Thyroid gland (tissue), 4 donors: ENCODE measurements at regions not wholly inside any gene's neighbourhood (a gene's known extent, or its start where the extent isn't known, plus 50 kb on each side); places are given as distances from the start of the nearest gene placed in this dataset.

Experiments
- DNase-seq, 2 donors: peaks; one replicate each; pipeline ENCODE4 v3.0.0-alpha.2; 2019
- H3K27ac ChIP-seq, 3 donors: fragments of 200-600 bp; sonication (generic); 1 replicate in 2 of 3; 2 replicates in 1 of 3; pipeline ENCODE4 v1.5.1; 2016 to 2019; ENCODE audit warnings: mild to moderate bottlenecking in 1 of 3, moderate library complexity in 1 of 3
- H3K27me3 ChIP-seq: fragments of 200-600 bp; sonication (generic); one replicate; pipeline ENCODE4 v1.5.1; 2019
- H3K36me3 ChIP-seq, 2 donors: fragments of 200-600 bp; sonication (generic); one replicate each; pipeline ENCODE4 v1.5.1; 2016 to 2019
- H3K4me1 ChIP-seq, 2 donors: fragments of 200-600 bp; sonication (generic); one replicate each; pipeline ENCODE4 v1.5.1; 2017 to 2019
- H3K4me3 ChIP-seq, 3 donors: fragments of 200-600 bp; sonication (generic); replicated peaks in 1 of 3; 1 replicate in 2 of 3; 2 replicates in 1 of 3; pipeline ENCODE4 v1.5.1; 2016; ENCODE audit warnings: mild to moderate bottlenecking in 1 of 3
- H3K9me3 ChIP-seq: fragments of 200-600 bp; sonication (generic); one replicate; pipeline ENCODE4 v1.5.1; 2017
- POLR2A ChIP-seq, 2 donors: fragments of 450-650 bp; IDR thresholded peaks; one replicate each; pipeline ENCODE4 v1.6.1; 2017; ENCODE audit warnings: antibody characterized with exemption in 2 of 2, mild to moderate bottlenecking in 2 of 2, moderate library complexity in 1 of 2
- WGBS, 2 donors: methylation state at CpG; one replicate each; pipeline ENCODE4 v1.1.5; 2017; 5-methylcytosine and 5-hydroxymethylcytosine counted together
- intact Hi-C: fragments of 100-400 bp; cut with DNase I; formaldehyde crosslinking; loops from one replicate; pipeline ENCODE4 v1.15.1; 2023
- TF ChIP-seq, protein P1 (sequence below), 6 experiments: fragments of 200-600 bp in 3 of 6; fragments of 450-650 bp in 3 of 6; sonication (generic) in 3 of 6; IDR thresholded peaks; one replicate each; pipeline ENCODE4 v1.5.1; 2016 to 2019; ENCODE audit warnings: antibody characterized with exemption in 6 of 6, mild to moderate bottlenecking in 2 of 6, inconsistent platforms in 1 of 6, moderate library complexity in 1 of 6

DNA sequence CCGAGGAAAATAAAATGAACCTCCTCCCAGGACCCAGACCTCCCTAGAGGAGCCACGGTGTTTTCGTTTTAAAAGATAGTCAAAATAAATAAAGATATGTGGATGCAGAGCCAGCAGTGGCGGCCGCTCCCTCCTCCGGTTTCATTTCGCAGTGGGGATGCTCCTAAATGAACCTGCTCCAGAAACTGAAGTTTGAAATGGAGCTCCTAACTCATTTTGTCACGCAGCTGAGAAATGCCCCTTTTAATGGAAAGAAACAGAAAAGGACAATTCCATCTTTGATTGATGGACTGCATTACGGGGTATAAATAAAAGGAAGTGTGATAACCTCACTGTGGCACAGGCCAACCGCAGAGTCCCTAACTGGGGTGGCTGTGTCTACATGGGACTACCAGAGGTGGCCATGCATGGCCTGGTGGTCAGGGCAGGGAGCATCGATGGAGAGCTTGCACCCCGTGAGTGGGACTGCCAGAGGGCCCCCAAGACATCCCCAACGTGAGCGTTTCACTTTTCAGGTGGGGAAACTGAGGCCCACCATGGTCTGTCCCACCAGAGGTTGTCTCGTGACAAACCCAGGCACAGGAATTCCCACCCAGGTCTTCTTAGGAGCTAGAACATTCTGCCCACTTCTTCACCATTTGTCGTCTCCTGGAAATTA is 426.6 kb downstream of the BRD1 start:
- Histone ChIP-seq H3K4me1 (no peaks in the 10 kb centered on the region), H3K27ac (no peak overlapping the region), H3K27me3 (no peaks in the 10 kb centered on the region), H3K9me3 (no peaks in the 10 kb centered on the region), H3K36me3 (no peaks in the 10 kb centered on the region), H3K4me3 (no peak overlapping the region)
- 82 to 88% methylated on average over 16 of the region's 16 CpGs for WGBS, 2 donors
- TF ChIP-seq POLR2A (IDR thresholded peaks at IDR 0.05) = no peak
- TF ChIP-seq, protein P1, sequence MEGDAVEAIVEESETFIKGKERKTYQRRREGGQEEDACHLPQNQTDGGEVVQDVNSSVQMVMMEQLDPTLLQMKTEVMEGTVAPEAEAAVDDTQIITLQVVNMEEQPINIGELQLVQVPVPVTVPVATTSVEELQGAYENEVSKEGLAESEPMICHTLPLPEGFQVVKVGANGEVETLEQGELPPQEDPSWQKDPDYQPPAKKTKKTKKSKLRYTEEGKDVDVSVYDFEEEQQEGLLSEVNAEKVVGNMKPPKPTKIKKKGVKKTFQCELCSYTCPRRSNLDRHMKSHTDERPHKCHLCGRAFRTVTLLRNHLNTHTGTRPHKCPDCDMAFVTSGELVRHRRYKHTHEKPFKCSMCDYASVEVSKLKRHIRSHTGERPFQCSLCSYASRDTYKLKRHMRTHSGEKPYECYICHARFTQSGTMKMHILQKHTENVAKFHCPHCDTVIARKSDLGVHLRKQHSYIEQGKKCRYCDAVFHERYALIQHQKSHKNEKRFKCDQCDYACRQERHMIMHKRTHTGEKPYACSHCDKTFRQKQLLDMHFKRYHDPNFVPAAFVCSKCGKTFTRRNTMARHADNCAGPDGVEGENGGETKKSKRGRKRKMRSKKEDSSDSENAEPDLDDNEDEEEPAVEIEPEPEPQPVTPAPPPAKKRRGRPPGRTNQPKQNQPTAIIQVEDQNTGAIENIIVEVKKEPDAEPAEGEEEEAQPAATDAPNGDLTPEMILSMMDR (IDR thresholded peaks at IDR 0.05) = no peak
- no peak for DNase-seq
- intact Hi-C loops = no loop called here

DNA sequence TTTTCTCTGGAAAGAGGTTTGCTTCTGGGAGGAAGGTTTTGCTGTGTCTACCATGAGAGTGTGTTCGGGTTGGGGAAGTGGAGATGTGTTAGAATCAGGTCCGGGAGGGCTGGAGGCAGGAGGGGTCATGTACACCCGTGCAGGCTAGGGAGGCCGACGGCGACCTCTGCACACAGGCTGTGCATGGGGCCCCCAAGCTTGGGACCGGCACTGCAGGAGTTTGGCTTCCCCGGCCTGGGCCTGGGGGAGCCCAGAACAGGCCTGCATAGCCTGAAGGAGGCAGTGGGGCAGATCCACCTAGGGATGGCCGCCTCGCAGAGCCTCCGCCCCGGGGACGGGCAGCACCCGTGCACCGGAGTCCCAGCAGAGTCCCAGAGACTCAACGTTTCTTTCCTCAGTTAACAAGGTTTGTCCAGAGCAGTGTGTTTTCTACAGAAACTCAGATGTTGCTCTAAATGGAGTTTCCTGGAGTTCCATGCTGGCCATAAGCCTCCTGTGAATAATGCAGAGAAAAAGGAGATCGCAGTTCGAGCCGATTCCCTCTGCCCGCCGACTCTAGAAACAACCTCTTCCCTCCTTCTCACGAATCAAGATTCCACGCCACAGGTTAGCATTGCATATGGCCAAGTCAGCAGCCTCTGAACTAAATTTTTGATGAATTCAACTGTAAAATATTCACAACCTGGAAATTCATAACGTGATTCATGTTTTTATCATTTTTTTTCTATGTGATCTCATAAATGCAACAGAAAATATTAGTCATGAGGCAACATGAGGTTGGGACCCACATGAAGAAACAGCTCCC is 427.3 kb downstream of the BRD1 start:
- Histone ChIP-seq H3K4me1 (no peaks in the 10 kb centered on the region), H3K27me3 (no peaks in the 10 kb centered on the region), H3K4me3 (no peak overlapping the region), H3K36me3 (no peaks in the 10 kb centered on the region), H3K27ac (no peak overlapping the region), H3K9me3 (no peaks in the 10 kb centered on the region)
- WGBS, 2 donors = 86 to 88% methylated on average over 21 to 24 of the region's 24 CpGs
- intact Hi-C loops = no loop called here
- TF ChIP-seq POLR2A (IDR thresholded peaks at IDR 0.05) = no peak
- TF ChIP-seq, protein P1 (IDR thresholded peaks at IDR 0.05) = no peak
- DNase-seq = no peak

DNA sequence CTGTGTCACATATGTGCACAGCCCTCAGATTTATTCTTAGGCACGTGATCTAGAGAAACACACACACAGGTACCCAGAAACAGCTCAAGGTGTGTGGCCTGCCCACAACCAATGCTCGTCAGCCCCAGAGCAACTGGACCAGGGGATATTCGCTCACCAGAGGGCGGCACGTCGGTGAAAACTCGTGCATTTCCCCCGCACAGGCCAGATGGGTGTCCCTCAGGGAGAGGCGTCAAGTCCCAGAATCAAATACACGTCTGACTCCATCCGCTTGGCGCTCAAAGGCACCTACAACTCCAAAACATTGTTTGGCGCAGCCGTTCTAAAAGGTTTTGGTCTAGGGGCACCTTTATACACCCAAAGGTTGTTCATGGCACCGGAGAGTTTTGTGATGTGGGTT is 429.0 kb downstream of the BRD1 start:
- TF ChIP-seq POLR2A (IDR thresholded peaks at IDR 0.05) = no peak
- TF ChIP-seq, protein P1 (IDR thresholded peaks at IDR 0.05) = no peak
- Histone ChIP-seq H3K9me3 (no peaks in the 10 kb centered on the region), H3K4me3 (no peak overlapping the region), H3K27ac (no peak overlapping the region), H3K27me3 (no peaks in the 10 kb centered on the region), H3K4me1 (no peaks in the 10 kb centered on the region), H3K36me3 (no peaks in the 10 kb centered on the region)
- no peak for DNase-seq
- WGBS, 2 donors = 75 to 79% methylated on average over 15 of the region's 15 CpGs
- intact Hi-C loops = no loop called here

DNA sequence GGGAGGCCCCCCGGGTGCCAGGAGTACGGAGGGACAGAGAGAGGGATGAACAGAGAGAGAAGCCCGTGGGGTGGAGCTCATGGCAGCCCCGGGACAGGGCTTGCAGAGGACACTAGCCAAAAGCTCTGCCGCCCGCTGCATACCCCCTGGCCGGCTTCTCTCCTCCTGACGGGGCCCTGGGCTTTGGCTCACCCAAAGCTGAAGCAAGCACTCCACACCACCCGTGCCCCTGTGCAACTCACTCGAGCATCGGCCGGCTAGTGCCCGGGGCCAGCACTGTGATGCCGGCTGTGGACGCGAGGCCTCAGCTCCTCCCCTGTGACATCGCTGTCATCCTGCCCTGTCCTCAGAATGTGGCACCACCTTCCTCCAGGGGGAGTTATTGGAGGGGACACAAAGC is 429.6 kb downstream of the BRD1 start:
- Histone ChIP-seq H3K27me3 (no peaks in the 10 kb centered on the region), H3K4me3 (no peak overlapping the region), H3K9me3 (no peaks in the 10 kb centered on the region), H3K27ac (no peak overlapping the region), H3K4me1 (no peaks in the 10 kb centered on the region), H3K36me3 (no peaks in the 10 kb centered on the region)
- WGBS, 2 donors = 83 to 90% methylated on average over 17 of the region's 17 CpGs
- no peak for DNase-seq
- TF ChIP-seq, protein P1 (IDR thresholded peaks at IDR 0.05) = no peak
- no peak for TF ChIP-seq POLR2A (IDR thresholded peaks at IDR 0.05)
- intact Hi-C loops = no loop called here

DNA sequence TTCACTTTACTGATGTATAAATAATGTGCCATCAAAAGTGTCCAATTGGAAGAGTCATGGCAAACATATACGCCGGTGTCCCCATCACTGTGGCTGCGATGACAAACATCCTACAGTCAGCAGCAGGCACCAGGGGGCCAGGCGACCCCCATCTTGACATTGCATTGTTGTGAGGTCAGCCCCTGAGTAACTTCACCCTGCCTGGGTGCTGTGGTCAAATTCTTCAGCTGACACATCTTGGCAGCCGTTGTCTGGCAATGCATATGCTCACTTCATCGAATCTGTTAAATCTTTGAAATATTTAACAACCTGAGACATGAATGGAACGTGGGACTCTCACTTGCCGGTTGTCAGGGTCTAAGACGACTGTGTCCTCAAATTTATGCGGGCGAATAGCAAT is 430.9 kb downstream of the BRD1 start:
- no peaks in the 10 kb centered on the region for H3K9me3 ChIP-seq
- intact Hi-C loops = no loop called here
- no peak for TF ChIP-seq POLR2A (IDR thresholded peaks at IDR 0.05)
- TF ChIP-seq, protein P1 (IDR thresholded peaks at IDR 0.05) = no peak
- WGBS, 2 donors = 75 to 87% methylated on average over 11 of the region's 11 CpGs
- H3K27ac ChIP-seq = no peak overlapping the region
- H3K4me3 ChIP-seq = no peak overlapping the region
- no peaks in the 10 kb centered on the region for H3K36me3 ChIP-seq
- no peaks in the 10 kb centered on the region for H3K4me1 ChIP-seq
- H3K27me3 ChIP-seq = no peaks in the 10 kb centered on the region
- no peak for DNase-seq
